Ishikawa (cell line): ENCODE measurements at regions not wholly inside any gene's neighbourhood (a gene's known extent, or its start where the extent isn't known, plus 50 kb on each side); places are given as distances from the start of the nearest gene placed in this dataset.

ENCODE experiments used
- CEBPB ChIP-seq: IDR thresholded peaks from 2 replicates; pipeline ENCODE4 v1.6.1; 2012
- CREB1 ChIP-seq: IDR thresholded peaks from 2 replicates; pipeline ENCODE4 v1.6.1; 2012; ENCODE audit warnings: low read depth
- EGR1 ChIP-seq: IDR thresholded peaks from 2 replicates; pipeline ENCODE4 v1.6.1; 2012
- EP300 ChIP-seq: IDR thresholded peaks from 2 replicates; pipeline ENCODE4 v1.6.1; 2012; ENCODE audit warnings: borderline replicate concordance
- FOXM1 ChIP-seq: IDR thresholded peaks from 2 replicates; pipeline ENCODE4 v1.6.1; 2012; ENCODE audit warnings: low read depth, borderline replicate concordance
- NFIC ChIP-seq: IDR thresholded peaks from 2 replicates; pipeline ENCODE4 v1.6.1; 2012
- RAD21 ChIP-seq: IDR thresholded peaks from 2 replicates; pipeline ENCODE4 v1.6.1; 2012; ENCODE audit warnings: low read depth
- TAF1 ChIP-seq: IDR thresholded peaks from 2 replicates; pipeline ENCODE4 v1.6.1; 2012; ENCODE audit warnings: low read depth, mild to moderate bottlenecking
- TCF12 ChIP-seq: IDR thresholded peaks from 2 replicates; pipeline ENCODE4 v1.6.1; 2012; ENCODE audit warnings: low read depth
- TEAD4 ChIP-seq: IDR thresholded peaks from 2 replicates; pipeline ENCODE4 v1.6.1; 2012
- YY1 ChIP-seq: IDR thresholded peaks from 2 replicates; pipeline ENCODE4 v1.6.1; 2012; ENCODE audit warnings: low read depth
- ZBTB7A ChIP-seq: IDR thresholded peaks from 2 replicates; pipeline ENCODE4 v1.6.1; 2012; ENCODE audit warnings: low read depth
- TF ChIP-seq, protein P1 (sequence below): IDR thresholded peaks from 2 replicates; pipeline ENCODE4 v1.6.1; 2012; ENCODE audit warnings: low read depth, mild to moderate bottlenecking
- TF ChIP-seq, protein P2 (sequence below): IDR thresholded peaks from 2 replicates; pipeline ENCODE4 v1.6.1; 2012
- TF ChIP-seq, protein P3 (sequence below): IDR thresholded peaks from 2 replicates; pipeline ENCODE4 v1.6.1; 2012

- TF ChIP-seq FOXM1 (no peak), TCF12 (no peak), NFIC (no peak), TEAD4 (no peak), CREB1 (no peak)
- TF ChIP-seq, protein P1, sequence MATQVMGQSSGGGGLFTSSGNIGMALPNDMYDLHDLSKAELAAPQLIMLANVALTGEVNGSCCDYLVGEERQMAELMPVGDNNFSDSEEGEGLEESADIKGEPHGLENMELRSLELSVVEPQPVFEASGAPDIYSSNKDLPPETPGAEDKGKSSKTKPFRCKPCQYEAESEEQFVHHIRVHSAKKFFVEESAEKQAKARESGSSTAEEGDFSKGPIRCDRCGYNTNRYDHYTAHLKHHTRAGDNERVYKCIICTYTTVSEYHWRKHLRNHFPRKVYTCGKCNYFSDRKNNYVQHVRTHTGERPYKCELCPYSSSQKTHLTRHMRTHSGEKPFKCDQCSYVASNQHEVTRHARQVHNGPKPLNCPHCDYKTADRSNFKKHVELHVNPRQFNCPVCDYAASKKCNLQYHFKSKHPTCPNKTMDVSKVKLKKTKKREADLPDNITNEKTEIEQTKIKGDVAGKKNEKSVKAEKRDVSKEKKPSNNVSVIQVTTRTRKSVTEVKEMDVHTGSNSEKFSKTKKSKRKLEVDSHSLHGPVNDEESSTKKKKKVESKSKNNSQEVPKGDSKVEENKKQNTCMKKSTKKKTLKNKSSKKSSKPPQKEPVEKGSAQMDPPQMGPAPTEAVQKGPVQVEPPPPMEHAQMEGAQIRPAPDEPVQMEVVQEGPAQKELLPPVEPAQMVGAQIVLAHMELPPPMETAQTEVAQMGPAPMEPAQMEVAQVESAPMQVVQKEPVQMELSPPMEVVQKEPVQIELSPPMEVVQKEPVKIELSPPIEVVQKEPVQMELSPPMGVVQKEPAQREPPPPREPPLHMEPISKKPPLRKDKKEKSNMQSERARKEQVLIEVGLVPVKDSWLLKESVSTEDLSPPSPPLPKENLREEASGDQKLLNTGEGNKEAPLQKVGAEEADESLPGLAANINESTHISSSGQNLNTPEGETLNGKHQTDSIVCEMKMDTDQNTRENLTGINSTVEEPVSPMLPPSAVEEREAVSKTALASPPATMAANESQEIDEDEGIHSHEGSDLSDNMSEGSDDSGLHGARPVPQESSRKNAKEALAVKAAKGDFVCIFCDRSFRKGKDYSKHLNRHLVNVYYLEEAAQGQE, result no peak
Observed at GRCh38 chr6:45812922-45813321, 202.7 kb downstream of the CLIC5 start.

DNA sequence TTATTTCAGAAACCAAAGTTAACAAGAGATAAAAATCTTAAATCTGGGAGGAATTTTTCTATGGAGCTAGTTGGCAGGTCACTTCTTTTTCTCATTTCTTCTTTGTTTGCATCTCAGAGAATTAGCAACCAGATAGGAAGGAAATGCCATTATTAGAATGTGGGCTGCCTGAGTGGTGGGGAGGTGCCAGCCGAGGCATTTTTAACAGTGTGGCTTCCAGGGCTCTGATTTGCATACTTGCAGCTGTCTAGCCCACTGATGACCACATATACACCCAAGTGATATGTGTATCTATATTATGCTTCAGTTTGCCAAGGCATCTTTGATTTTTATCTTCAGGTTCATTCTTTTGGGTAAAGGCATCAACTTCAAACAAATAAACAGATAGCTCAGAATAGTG, 206.7 kb downstream of the CLIC5 start:
- TF ChIP-seq EGR1 (no peak), TAF1 (no peak), FOXM1 (no peak), NFIC (no peak), RAD21 (no peak), CEBPB (no peak), EP300 (no peak)

- TF ChIP-seq, protein P2, sequence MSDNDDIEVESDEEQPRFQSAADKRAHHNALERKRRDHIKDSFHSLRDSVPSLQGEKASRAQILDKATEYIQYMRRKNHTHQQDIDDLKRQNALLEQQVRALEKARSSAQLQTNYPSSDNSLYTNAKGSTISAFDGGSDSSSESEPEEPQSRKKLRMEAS, result no peak
- TF ChIP-seq TAF1 (no peak), TEAD4 (no peak), NFIC (no peak)
Observed at GRCh38 chr6:45808042-45808645, 207.5 kb downstream of the CLIC5 start.

DNA sequence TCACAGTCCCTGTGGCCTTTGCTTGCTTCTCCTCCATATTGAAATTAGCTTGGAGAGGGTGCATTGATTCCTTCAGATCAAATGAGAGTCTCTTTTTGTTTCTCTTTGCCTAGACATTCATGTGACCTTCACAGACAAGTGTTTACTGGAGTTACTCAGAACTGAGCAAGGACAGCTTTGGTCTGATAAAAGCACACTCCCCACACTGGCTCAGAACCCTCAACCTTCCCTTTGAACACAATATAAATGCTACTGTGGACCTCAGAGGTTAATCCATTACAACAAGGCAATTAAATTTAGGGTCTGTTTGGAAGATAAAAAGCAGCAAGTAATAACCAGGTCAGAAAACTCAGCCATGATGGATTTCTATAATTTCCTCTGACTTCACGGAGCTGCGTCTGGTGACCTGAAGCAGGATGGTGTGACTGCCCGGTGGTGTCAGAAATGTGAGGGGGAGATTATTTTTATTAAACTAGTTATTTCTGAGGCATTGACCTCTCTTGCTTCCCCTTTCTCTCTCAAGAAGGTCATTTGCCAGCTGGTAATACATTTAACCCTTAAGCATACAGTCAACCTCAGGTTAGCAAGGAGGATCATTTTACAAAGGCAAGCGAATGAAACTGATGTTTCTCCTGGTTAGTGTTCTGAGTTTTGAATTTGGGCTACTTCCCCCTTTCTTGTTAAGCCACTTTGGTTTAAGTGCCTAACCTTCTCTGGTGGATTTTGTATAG, 208.2 kb downstream of the CLIC5 start:
- TF ChIP-seq FOXM1 (no peak), EP300 (no peak), RAD21 (no peak), CEBPB (no peak), TEAD4 (no peak), NFIC (no peak), TAF1 (no peak), CREB1 (no peak), EGR1 (no peak), ZBTB7A (no peak), YY1 (no peak), TCF12 (no peak)
- TF ChIP-seq, protein P2, result no peak
- TF ChIP-seq, protein P1, result no peak
- TF ChIP-seq, protein P3, sequence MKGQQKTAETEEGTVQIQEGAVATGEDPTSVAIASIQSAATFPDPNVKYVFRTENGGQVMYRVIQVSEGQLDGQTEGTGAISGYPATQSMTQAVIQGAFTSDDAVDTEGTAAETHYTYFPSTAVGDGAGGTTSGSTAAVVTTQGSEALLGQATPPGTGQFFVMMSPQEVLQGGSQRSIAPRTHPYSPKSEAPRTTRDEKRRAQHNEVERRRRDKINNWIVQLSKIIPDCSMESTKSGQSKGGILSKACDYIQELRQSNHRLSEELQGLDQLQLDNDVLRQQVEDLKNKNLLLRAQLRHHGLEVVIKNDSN, result no peak

DNA sequence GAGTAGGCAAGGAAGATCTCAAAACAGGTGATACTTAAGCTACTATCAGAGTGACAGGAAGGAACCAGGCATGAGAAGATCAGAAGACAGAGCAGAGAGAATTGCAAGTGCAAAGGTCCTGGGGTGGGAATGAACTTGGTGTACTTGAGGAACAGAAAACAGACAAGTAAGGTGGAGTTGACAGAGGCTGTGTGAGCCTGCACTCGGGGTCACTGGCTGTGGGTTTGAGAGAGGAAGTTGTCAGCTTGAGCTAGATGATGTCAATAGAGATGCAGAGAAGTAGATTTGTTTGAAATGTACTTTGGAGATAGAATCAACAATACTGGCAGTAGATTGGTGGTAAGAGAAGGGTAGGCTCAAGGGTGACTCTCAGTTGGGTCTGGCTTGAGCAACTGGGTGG, 209.5 kb downstream of the CLIC5 start:
- no peak for TF ChIP-seq CREB1

DNA sequence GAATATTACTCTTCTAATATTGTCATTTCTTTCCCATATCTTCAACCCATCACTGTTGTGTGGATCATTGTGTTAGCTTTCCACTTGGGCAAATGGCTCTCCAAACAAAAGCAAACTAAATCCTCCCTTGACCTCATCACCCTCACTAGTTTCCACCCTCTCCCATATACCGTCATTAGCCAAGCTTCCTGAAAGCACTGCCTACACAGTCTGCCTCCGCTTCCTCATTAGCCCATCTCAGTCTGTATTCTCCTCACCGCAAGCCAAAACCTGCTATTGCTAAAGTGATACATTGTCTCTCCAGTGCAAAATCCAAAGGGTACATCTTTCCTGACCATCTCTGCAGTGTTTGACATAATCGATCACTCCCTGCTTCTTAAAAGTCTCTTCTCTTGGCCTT, 212.6 kb downstream of the CLIC5 start:
- TF ChIP-seq EGR1 (no peak), FOXM1 (no peak), CREB1 (no peak), RAD21 (no peak), TCF12 (no peak), TEAD4 (no peak), YY1 (no peak), NFIC (no peak), ZBTB7A (no peak), TAF1 (no peak)
- TF ChIP-seq, protein P1, result no peak
